ENCODE measurements at regions not wholly inside any gene's neighbourhood (a gene's known extent, or its start where the extent isn't known, plus 50 kb on each side); places are given as distances from the start of the nearest gene placed in this dataset.

DNA sequence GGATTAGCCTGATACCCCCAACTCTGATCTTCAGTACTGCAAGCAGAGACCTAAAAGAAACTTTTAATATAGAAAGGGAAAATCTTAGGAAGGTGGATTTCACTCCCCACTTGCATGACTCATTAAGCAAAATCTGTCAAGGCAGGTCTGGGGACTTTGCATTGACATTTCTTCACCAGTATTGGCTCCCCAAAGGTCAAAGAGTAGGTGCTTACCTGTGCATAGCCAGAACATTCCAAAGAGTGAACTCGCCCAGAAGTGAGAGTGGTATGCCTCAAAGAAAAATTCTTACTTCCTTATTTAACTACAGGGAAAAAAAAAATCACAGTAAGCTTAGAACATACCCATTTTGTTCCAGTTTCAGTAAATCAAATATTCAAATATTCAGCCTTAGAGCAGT lies 140.9 kb upstream of the TP63 start:
- Histone ChIP-seq H3K14ac (replicated peaks; ENCODE audit: low read depth, low read length) (no peak overlapping the region), H3K27ac (ENCODE audit: insufficient read depth, low read length) (no peak overlapping the region), H3K4me2 (ENCODE audit: low read depth, low read length) (no peak overlapping the region), H2AFZ (replicated peaks; ENCODE audit: low read length, poor library complexity) (no peak overlapping the region), H3K18ac (ENCODE audit: low read depth, low read length) (no peak overlapping the region), H2BK120ac (ENCODE audit: low read depth, low read length) (no peak overlapping the region), H2BK15ac (ENCODE audit: low read depth, low read length) (no peak overlapping the region), H4K8ac (ENCODE audit: low read depth in 2 of 2, low read length in 2 of 2) (no peak overlapping the region), H3K79me1 (ENCODE audit: low read depth in 1 of 2, low read length in 2 of 2) (no peaks in the 10 kb centered on the region), H3K9me3 (ENCODE audit: control insufficient read depth, insufficient read depth, low read length) (no peaks in the 10 kb centered on the region), H3K56ac (ENCODE audit: extremely low read depth, insufficient read depth, low read length) (no peak overlapping the region), H3K4ac (ENCODE audit: low read depth, low read length) (no peak overlapping the region), H3K4me3 (ENCODE audit: insufficient read depth, low read depth, low read length) (no peak overlapping the region), H2AK5ac (ENCODE audit: low read depth, low read length) (no peak overlapping the region), H3K9ac (ENCODE audit: low read depth, low read length) (no peak overlapping the region), H2BK20ac (ENCODE audit: low read depth, low read length) (no peak overlapping the region), H2BK5ac (ENCODE audit: low read depth, low read length, poor library complexity, severe bottlenecking) (no peak overlapping the region), H2AK9ac (replicated peaks; ENCODE audit: low read depth, low read length, poor library complexity) (no peak overlapping the region), H4K5ac (ENCODE audit: low read depth, low read length) (no peak overlapping the region), H4K91ac (ENCODE audit: insufficient read depth, low read depth, low read length) (no peak overlapping the region), H3K4me1 (ENCODE audit: control insufficient read depth, insufficient read depth, low read length) (no peaks in the 10 kb centered on the region), H3K27me3 (ENCODE audit: control insufficient read depth, insufficient read depth, low read length) (no peaks in the 10 kb centered on the region), H3K36me3 (ENCODE audit: control insufficient read depth, insufficient read depth, low read length) (no peaks in the 10 kb centered on the region), H3K9me1 (ENCODE audit: insufficient read depth, low read length) (no peaks in the 10 kb centered on the region), H3K23ac (ENCODE audit: low read depth, low read length) (no peak overlapping the region), H4K20me1 (ENCODE audit: insufficient read depth, low read length) (no peaks in the 10 kb centered on the region)
- no CpG with 5 or more reads among the region's 1 CpG for WGBS, 2 experiments (ENCODE audit: extremely low coverage in 2 of 2, insufficient read length in 1 of 2)
- intact Hi-C loops (cut with micrococcal nuclease), result no loop called here
- no peak for DNase-seq
- BruUV-seq (replicated peaks), result no TSS peak
- dilution Hi-C loops (cut with HindIII; ENCODE audit: low sequenced_read_pairs, unreplicated experiment), result no loop called here
- ChIA-PET POLR2A (ENCODE audit: unreplicated experiment) (no interaction called here), CTCF (no interaction called here)
- in situ Hi-C loops (cut with MboI; ENCODE audit: low sequenced_read_pairs), result no loop called here
- TF ChIP-seq FOS (IDR thresholded peaks at IDR 0.05; ENCODE audit: low read depth, low read length) (no peak), NFE2L2 (IDR thresholded peaks at IDR 0.05; ENCODE audit: low read depth, low read length) (no peak), MXI1 (IDR thresholded peaks at IDR 0.05; ENCODE audit: borderline replicate concordance, low read depth, low read length) (no peak), MAZ (IDR thresholded peaks at IDR 0.05; ENCODE audit: borderline replicate concordance, low read depth, low read length) (no peak), CHD1 (IDR thresholded peaks at IDR 0.05; ENCODE audit: low read depth, low read length) (no peak), RFX5 (IDR thresholded peaks at IDR 0.05; ENCODE audit: low read depth, low read length) (no peak), SMC3 (IDR thresholded peaks at IDR 0.05; ENCODE audit: low read depth, low read length) (no peak)
- TF ChIP-seq, protein P1, sequence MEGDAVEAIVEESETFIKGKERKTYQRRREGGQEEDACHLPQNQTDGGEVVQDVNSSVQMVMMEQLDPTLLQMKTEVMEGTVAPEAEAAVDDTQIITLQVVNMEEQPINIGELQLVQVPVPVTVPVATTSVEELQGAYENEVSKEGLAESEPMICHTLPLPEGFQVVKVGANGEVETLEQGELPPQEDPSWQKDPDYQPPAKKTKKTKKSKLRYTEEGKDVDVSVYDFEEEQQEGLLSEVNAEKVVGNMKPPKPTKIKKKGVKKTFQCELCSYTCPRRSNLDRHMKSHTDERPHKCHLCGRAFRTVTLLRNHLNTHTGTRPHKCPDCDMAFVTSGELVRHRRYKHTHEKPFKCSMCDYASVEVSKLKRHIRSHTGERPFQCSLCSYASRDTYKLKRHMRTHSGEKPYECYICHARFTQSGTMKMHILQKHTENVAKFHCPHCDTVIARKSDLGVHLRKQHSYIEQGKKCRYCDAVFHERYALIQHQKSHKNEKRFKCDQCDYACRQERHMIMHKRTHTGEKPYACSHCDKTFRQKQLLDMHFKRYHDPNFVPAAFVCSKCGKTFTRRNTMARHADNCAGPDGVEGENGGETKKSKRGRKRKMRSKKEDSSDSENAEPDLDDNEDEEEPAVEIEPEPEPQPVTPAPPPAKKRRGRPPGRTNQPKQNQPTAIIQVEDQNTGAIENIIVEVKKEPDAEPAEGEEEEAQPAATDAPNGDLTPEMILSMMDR (conservative IDR thresholded peaks at IDR 0.05; ENCODE audit: low read depth, low read length), result no peak
- TF ChIP-seq, protein P2, sequence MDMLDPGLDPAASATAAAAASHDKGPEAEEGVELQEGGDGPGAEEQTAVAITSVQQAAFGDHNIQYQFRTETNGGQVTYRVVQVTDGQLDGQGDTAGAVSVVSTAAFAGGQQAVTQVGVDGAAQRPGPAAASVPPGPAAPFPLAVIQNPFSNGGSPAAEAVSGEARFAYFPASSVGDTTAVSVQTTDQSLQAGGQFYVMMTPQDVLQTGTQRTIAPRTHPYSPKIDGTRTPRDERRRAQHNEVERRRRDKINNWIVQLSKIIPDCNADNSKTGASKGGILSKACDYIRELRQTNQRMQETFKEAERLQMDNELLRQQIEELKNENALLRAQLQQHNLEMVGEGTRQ (IDR thresholded peaks at IDR 0.05; ENCODE audit: low read depth, low read length), result no peak
- no peak for ATAC-seq (ENCODE audit: low read depth)
